ENCODE measurements at regions not wholly inside any gene's neighbourhood (a gene's known extent, or its start where the extent isn't known, plus 50 kb on each side); places are given as distances from the start of the nearest gene placed in this dataset.
A peak's percentile ranks its signal among the peaks of the same experiment; 100 is the strongest.
"Not testable (repeated sequence)": the region's sequence is repeated elsewhere in the genome, so short reads cannot be mapped to it uniquely, and the experiment has no call there.

DNA sequence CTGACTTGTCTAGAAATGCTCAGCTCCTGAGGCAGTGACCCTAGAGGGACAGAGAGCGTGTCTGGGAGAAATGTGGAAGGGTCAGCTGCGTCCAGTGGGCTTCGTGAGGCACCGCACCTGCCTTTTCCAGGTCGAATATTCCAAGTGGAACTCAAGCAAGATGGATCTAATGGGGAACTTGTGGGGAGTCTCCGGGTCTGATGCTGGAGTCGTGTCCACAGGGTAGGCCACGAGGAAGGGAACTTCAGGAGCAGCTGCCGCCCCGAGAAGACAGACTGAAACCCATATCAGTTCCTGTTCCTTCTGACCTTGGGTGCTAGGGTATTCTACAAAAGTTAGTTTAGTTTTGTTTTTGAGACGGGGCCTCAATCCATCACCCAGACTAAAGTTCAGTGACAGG is 67.5 kb downstream of the TNFAIP2 start:
- no peak overlapping the region for H2BK120ac ChIP-seq (ENCODE audit: insufficient read depth, low read length, poor library complexity)
- H3K4ac ChIP-seq (ENCODE audit: low read depth, low read length), result no peak overlapping the region
- DNase-seq, result no peak
- H4K12ac ChIP-seq (ENCODE audit: low read depth, low read length), result no peak overlapping the region
- H3K79me2 ChIP-seq (ENCODE audit: control insufficient read depth, insufficient read depth, low read length, poor library complexity), result no peaks in the 10 kb centered on the region
- no peak overlapping the region for H3K4me2 ChIP-seq (ENCODE audit: low read length)
- no peak overlapping the region for H3K18ac ChIP-seq (ENCODE audit: low read length)
- H4K8ac ChIP-seq (ENCODE audit: low read depth, low read length), result no peak overlapping the region
- no peak overlapping the region for H3K9ac ChIP-seq (ENCODE audit: low read length)
- no peak overlapping the region for H2AFZ ChIP-seq (ENCODE audit: insufficient read depth, low read length, poor library complexity)
- no peak overlapping the region for H3K23ac ChIP-seq (ENCODE audit: low read length)
- no peak overlapping the region for H2AK5ac ChIP-seq (ENCODE audit: low read length)
- H3K36me3 ChIP-seq (ENCODE audit: control insufficient read depth in 1 of 2, insufficient read depth in 2 of 2, low read length in 2 of 2), result no peaks in the 10 kb centered on the region
- no peak overlapping the region for H4K91ac ChIP-seq (ENCODE audit: low read depth, low read length)
- WGBS (ENCODE audit: extremely low coverage, insufficient coverage, insufficient read length), result no CpG with 5 or more reads among the region's 11 CpGs
- no peak overlapping the region for H3K27ac ChIP-seq (ENCODE audit: low read depth, low read length)
- peaks cover 8 to 14% of the 10 kb centered on the region in 2 experiments for H3K4me1 ChIP-seq (ENCODE audit: control insufficient read depth in 1 of 2, insufficient read depth in 2 of 2, low read length in 2 of 2)
- no peak overlapping the region for H2BK5ac ChIP-seq (ENCODE audit: low read depth, low read length, poor library complexity)
- no peak overlapping the region for H3K4me3 ChIP-seq (ENCODE audit: low read depth, low read length)
- no peak overlapping the region for H2BK12ac ChIP-seq (ENCODE audit: low read length)
- no peak overlapping the region for H3K14ac ChIP-seq (ENCODE audit: low read length)
- no peaks in the 10 kb centered on the region for H3K79me1 ChIP-seq (ENCODE audit: low read length)
- H3K9me3 ChIP-seq (ENCODE audit: insufficient read depth, low read depth, low read length), result peaks cover 3% of the 10 kb centered on the region
- peaks cover 14% of the 10 kb centered on the region for H3K27me3 ChIP-seq (ENCODE audit: insufficient read depth, low read length)

DNA sequence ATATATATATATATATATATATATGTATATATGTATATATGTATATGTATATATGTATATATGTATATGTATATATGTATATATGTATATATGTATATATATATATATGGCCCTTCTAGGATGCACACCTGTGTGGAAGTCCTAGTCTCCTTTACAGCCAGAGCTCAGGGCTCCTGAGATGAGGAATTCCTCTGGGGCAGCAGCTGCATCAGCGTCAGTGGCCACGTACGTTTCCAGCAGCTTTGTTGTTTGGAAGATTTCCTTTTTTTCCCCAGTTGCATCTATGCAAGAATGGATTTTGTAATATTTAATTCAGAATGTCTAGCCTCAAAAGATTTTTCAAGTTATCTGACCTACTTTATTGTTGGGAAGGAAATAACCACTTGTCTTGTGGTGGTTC is 68.6 kb downstream of the TNFAIP2 start:
- H3K36me3 ChIP-seq (ENCODE audit: control insufficient read depth in 1 of 2, insufficient read depth in 2 of 2, low read length in 2 of 2), result no peaks in the 10 kb centered on the region
- H3K23ac ChIP-seq (ENCODE audit: low read length), result no peak overlapping the region
- H3K9me3 ChIP-seq (ENCODE audit: insufficient read depth, low read depth, low read length), result peaks cover 3% of the 10 kb centered on the region
- no peak overlapping the region for H2AFZ ChIP-seq (ENCODE audit: insufficient read depth, low read length, poor library complexity)
- no peak overlapping the region for H2BK12ac ChIP-seq (ENCODE audit: low read length)
- no peak overlapping the region for H3K4ac ChIP-seq (ENCODE audit: low read depth, low read length)
- no peak overlapping the region for H2BK120ac ChIP-seq (ENCODE audit: insufficient read depth, low read length, poor library complexity)
- WGBS (ENCODE audit: extremely low coverage, insufficient coverage, insufficient read length), result no CpG with 5 or more reads among the region's 3 CpGs
- H3K4me3 ChIP-seq (ENCODE audit: low read depth, low read length), result no peak overlapping the region
- H2AK5ac ChIP-seq (ENCODE audit: low read length), result no peak overlapping the region
- no peak overlapping the region for H3K4me2 ChIP-seq (ENCODE audit: low read length)
- H3K4me1 ChIP-seq (ENCODE audit: control insufficient read depth in 1 of 2, insufficient read depth in 2 of 2, low read length in 2 of 2), result peaks cover 7 to 12% of the 10 kb centered on the region in 2 experiments
- no peak overlapping the region for H2BK5ac ChIP-seq (ENCODE audit: low read depth, low read length, poor library complexity)
- H3K79me1 ChIP-seq (ENCODE audit: low read length), result no peaks in the 10 kb centered on the region
- peak in 1 of 2 donors; percentile 60 for DNase-seq
- H4K8ac ChIP-seq (ENCODE audit: low read depth, low read length), result no peak overlapping the region
- H4K91ac ChIP-seq (ENCODE audit: low read depth, low read length), result no peak overlapping the region
- no peak overlapping the region for H4K12ac ChIP-seq (ENCODE audit: low read depth, low read length)
- no peaks in the 10 kb centered on the region for H3K79me2 ChIP-seq (ENCODE audit: control insufficient read depth, insufficient read depth, low read length, poor library complexity)
- H3K27ac ChIP-seq (ENCODE audit: low read depth, low read length), result no peak overlapping the region
- H3K27me3 ChIP-seq (ENCODE audit: insufficient read depth, low read length), result peaks cover 14% of the 10 kb centered on the region
- no peak overlapping the region for H3K9ac ChIP-seq (ENCODE audit: low read length)
- no peak overlapping the region for H3K18ac ChIP-seq (ENCODE audit: low read length)
- H3K14ac ChIP-seq (ENCODE audit: low read length), result no peak overlapping the region

DNA sequence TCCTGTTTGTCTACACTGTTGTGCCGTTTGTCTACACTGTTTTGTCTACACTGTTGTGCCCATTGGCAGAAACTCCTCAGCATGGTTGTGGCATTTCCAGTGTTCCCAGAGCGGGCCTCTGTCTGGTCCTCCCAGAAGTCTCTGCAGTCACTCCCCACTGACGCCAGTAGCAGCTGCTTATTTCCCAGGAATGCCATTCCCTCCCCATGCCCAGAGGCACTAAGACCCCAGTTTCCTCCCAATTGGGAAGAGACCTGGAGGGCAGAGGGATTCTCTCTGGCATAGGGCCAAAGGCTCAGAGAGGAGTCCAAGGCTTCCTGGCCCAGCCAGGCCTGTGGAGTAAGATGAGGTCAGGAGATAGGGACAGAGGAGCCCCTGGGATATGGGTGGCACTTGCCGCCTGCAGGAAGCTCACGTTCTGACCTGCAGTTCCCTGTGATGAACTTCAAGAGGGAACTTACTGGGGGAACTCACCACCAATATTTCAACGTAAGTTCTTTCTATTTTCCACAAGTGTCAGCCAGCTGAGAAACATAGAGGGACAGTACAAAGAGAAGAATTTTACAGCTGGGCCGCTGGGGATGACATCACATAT is 69.1 kb downstream of the TNFAIP2 start:
- Histone ChIP-seq H3K23ac (ENCODE audit: low read length) (no peak overlapping the region), H3K4me2 (ENCODE audit: low read length) (no peak overlapping the region), H4K8ac (ENCODE audit: low read depth, low read length) (no peak overlapping the region), H3K9ac (ENCODE audit: low read length) (no peak overlapping the region), H2BK12ac (ENCODE audit: low read length) (no peak overlapping the region), H3K27me3 (ENCODE audit: insufficient read depth, low read length) (peaks cover 14% of the 10 kb centered on the region), H3K36me3 (ENCODE audit: control insufficient read depth in 1 of 2, insufficient read depth in 2 of 2, low read length in 2 of 2) (no peaks in the 10 kb centered on the region), H3K79me2 (ENCODE audit: control insufficient read depth, insufficient read depth, low read length, poor library complexity) (no peaks in the 10 kb centered on the region), H3K4me3 (ENCODE audit: low read depth, low read length) (no peak overlapping the region), H3K18ac (ENCODE audit: low read length) (no peak overlapping the region), H3K4ac (ENCODE audit: low read depth, low read length) (no peak overlapping the region), H2BK5ac (ENCODE audit: low read depth, low read length, poor library complexity) (no peak overlapping the region), H3K14ac (ENCODE audit: low read length) (no peak overlapping the region), H2AFZ (ENCODE audit: insufficient read depth, low read length, poor library complexity) (no peak overlapping the region), H3K9me3 (ENCODE audit: insufficient read depth, low read depth, low read length) (peaks cover 3% of the 10 kb centered on the region), H3K27ac (ENCODE audit: low read depth, low read length) (no peak overlapping the region), H3K4me1 (ENCODE audit: control insufficient read depth in 1 of 2, insufficient read depth in 2 of 2, low read length in 2 of 2) (peaks cover 2 to 8% of the 10 kb centered on the region in 2 experiments), H4K12ac (ENCODE audit: low read depth, low read length) (no peak overlapping the region), H4K91ac (ENCODE audit: low read depth, low read length) (no peak overlapping the region), H2BK120ac (ENCODE audit: insufficient read depth, low read length, poor library complexity) (no peak overlapping the region), H2AK5ac (ENCODE audit: low read length) (no peak overlapping the region), H3K79me1 (ENCODE audit: low read length) (no peaks in the 10 kb centered on the region)
- DNase-seq, result no peak
- WGBS (ENCODE audit: extremely low coverage, insufficient coverage, insufficient read length), result no CpG with 5 or more reads among the region's 7 CpGs

DNA sequence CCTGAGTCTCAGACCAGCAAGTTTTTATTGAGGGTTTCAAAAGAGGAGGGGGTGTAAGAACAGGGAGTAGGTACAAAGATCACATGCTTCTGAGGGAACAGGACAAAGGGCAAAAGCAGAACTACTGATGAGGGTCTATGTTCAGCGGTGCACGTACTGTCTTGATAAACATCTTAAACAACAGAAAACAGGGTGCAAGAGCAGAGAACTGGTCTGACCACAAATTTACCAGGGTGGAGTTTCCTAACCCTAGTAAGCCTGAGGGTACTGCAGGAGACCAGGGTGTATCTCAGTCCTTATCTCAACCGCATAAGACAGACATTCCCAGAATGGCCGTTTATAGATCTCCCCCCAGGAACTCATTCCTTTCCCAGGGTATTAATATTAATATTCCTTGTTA is 69.6 kb downstream of the TNFAIP2 start:
- not testable (repeated sequence) for H3K9me3 ChIP-seq (ENCODE audit: insufficient read depth, low read depth, low read length); H3K4me1 ChIP-seq (ENCODE audit: control insufficient read depth in 1 of 2, insufficient read depth in 2 of 2, low read length in 2 of 2); H4K12ac ChIP-seq (ENCODE audit: low read depth, low read length); H3K14ac ChIP-seq (ENCODE audit: low read length); H3K9ac ChIP-seq (ENCODE audit: low read length); H3K27ac ChIP-seq (ENCODE audit: low read depth, low read length); H2AK5ac ChIP-seq (ENCODE audit: low read length); H3K79me1 ChIP-seq (ENCODE audit: low read length); H2BK12ac ChIP-seq (ENCODE audit: low read length); H3K23ac ChIP-seq (ENCODE audit: low read length); H3K4me2 ChIP-seq (ENCODE audit: low read length); H2AFZ ChIP-seq (ENCODE audit: insufficient read depth, low read length, poor library complexity); H4K91ac ChIP-seq (ENCODE audit: low read depth, low read length); H2BK120ac ChIP-seq (ENCODE audit: insufficient read depth, low read length, poor library complexity); H3K36me3 ChIP-seq (ENCODE audit: control insufficient read depth in 1 of 2, insufficient read depth in 2 of 2, low read length in 2 of 2); H3K79me2 ChIP-seq (ENCODE audit: control insufficient read depth, insufficient read depth, low read length, poor library complexity); H3K18ac ChIP-seq (ENCODE audit: low read length); H3K4ac ChIP-seq (ENCODE audit: low read depth, low read length); H4K8ac ChIP-seq (ENCODE audit: low read depth, low read length); H2BK5ac ChIP-seq (ENCODE audit: low read depth, low read length, poor library complexity); H3K4me3 ChIP-seq (ENCODE audit: low read depth, low read length)
- no CpG with 5 or more reads among the region's 4 CpGs for WGBS (ENCODE audit: extremely low coverage, insufficient coverage, insufficient read length)
- H3K27me3 ChIP-seq (ENCODE audit: insufficient read depth, low read length), result peaks cover 14% of the 10 kb centered on the region
- DNase-seq, result peak; percentile 81 to 88

Measured in trophoblast cell (in vitro differentiated cells and primary cell).